Breast epithelium (tissue), 3 donors: ENCODE measurements at regions not wholly inside any gene's neighbourhood (a gene's known extent, or its start where the extent isn't known, plus 50 kb on each side); places are given as distances from the start of the nearest gene placed in this dataset.

ENCODE experiments used
- POLR2AphosphoS5 ChIP-seq, 3 donors: sonication (generic); formaldehyde crosslinking; IDR thresholded peaks; one replicate each; pipeline ENCODE4 v1.6.1; 2017; ENCODE audit warnings: antibody characterized with exemption in 3 of 3
- TF ChIP-seq, protein P1 (sequence below), 3 donors: fragments of 450-650 bp; IDR thresholded peaks; one replicate each; pipeline ENCODE4 v1.5.1; 2016 to 2017; ENCODE audit warnings: antibody characterized with exemption in 3 of 3, mild to moderate bottlenecking in 3 of 3, moderate library complexity in 3 of 3

GRCh38 chr20:11245431-11245830 lies 571.6 kb upstream of the JAG1 start:
- TF ChIP-seq, protein P1, sequence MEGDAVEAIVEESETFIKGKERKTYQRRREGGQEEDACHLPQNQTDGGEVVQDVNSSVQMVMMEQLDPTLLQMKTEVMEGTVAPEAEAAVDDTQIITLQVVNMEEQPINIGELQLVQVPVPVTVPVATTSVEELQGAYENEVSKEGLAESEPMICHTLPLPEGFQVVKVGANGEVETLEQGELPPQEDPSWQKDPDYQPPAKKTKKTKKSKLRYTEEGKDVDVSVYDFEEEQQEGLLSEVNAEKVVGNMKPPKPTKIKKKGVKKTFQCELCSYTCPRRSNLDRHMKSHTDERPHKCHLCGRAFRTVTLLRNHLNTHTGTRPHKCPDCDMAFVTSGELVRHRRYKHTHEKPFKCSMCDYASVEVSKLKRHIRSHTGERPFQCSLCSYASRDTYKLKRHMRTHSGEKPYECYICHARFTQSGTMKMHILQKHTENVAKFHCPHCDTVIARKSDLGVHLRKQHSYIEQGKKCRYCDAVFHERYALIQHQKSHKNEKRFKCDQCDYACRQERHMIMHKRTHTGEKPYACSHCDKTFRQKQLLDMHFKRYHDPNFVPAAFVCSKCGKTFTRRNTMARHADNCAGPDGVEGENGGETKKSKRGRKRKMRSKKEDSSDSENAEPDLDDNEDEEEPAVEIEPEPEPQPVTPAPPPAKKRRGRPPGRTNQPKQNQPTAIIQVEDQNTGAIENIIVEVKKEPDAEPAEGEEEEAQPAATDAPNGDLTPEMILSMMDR (IDR thresholded peaks at IDR 0.05) = no peak
- no peak for TF ChIP-seq POLR2AphosphoS5 (IDR thresholded peaks at IDR 0.05)
